Panc1 (cell line): ENCODE measurements at regions not wholly inside any gene's neighbourhood (a gene's known extent, or its start where the extent isn't known, plus 50 kb on each side); places are given as distances from the start of the nearest gene placed in this dataset.

ENCODE experiments used
- ATAC-seq: fragments of 200-7000 bp; cut with Tn5 transposase; 2 replicates; pipeline ENCODE4 v1.9.1; 2020; ENCODE audit warnings: mild to moderate bottlenecking, moderate library complexity
- BruUV-seq: library from RNA; stranded (reverse); fragments of 400-500 nt; replicated peaks from 2 replicates; lab custom pipeline; 2021; lab: Mats Ljungman, UMichigan
- CTCF ChIA-PET: fragments of 300-600 bp; sonication (Branson Sonifier 250); formaldehyde crosslinking; loops from one replicate; lab custom pipeline; 2022; ENCODE audit warnings: antibody characterized with exemption; lab: Charles Lee
- POLR2A ChIA-PET: fragments of 300-600 bp; sonication (Branson Sonifier 250); formaldehyde crosslinking; loops from one replicate; lab custom pipeline; 2022; ENCODE audit warnings: antibody characterized with exemption; lab: Charles Lee
- DNase-seq: peaks from one replicate; pipeline ENCODE4 v3.0.0-alpha.2; 2010; ENCODE audit warnings: low read depth, low spot score
- H3K27ac ChIP-seq: 2 replicates; pipeline ENCODE4 v1.5.1; 2011; ENCODE audit warnings: mild to moderate bottlenecking, low read length, inconsistent platforms
- H3K27me3 ChIP-seq: fragments of 200-500 bp; sonication (Bioruptor generic); 2 replicates; pipeline ENCODE4 v1.6.0; 2014; ENCODE audit warnings: low read length, inconsistent platforms; ENCODE audit not compliant: control insufficient read depth, insufficient read depth
- H3K36me3 ChIP-seq: fragments of 200-500 bp; sonication (Bioruptor generic); 2 replicates; pipeline ENCODE4 v1.5.1; 2014; ENCODE audit warnings: inconsistent platforms, mild to moderate bottlenecking, low read length, moderate library complexity; ENCODE audit not compliant: control insufficient read depth, insufficient read depth
- H3K4me1 ChIP-seq: 2 replicates; pipeline ENCODE4 v1.5.1; 2011; ENCODE audit warnings: inconsistent platforms, mild to moderate bottlenecking, low read length, moderate library complexity; ENCODE audit not compliant: control insufficient read depth, insufficient read depth
- H3K4me3 ChIP-seq, 2 experiments: 2 replicates each; pipeline ENCODE4 v1.5.1; 2011 to 2012; ENCODE audit warnings: low read depth in 2 of 2, low read length in 2 of 2, mild to moderate bottlenecking in 2 of 2, inconsistent platforms in 1 of 2, moderate library complexity in 1 of 2
- H3K9me3 ChIP-seq: fragments of 200-500 bp; sonication (Bioruptor generic); 2 replicates; pipeline ENCODE4 v1.5.1; 2014; ENCODE audit warnings: low read depth, mild to moderate bottlenecking, inconsistent platforms, low read length, moderate library complexity; ENCODE audit not compliant: control insufficient read depth, insufficient read depth
- POLR2AphosphoS5 ChIP-seq: IDR thresholded peaks from 2 replicates; pipeline ENCODE4 v1.6.1; 2012; ENCODE audit warnings: mild to moderate bottlenecking, low read depth, low read length, moderate library complexity
- REST ChIP-seq, 2 experiments: IDR thresholded peaks; 2 replicates each; pipeline ENCODE4 v1.6.1; 2011 to 2012; ENCODE audit warnings: low read depth in 2 of 2, control low read depth in 1 of 2, low read length in 1 of 2, mild to moderate bottlenecking in 1 of 2, moderate library complexity in 1 of 2; ENCODE audit not compliant: insufficient read depth in 1 of 2
- SIN3A ChIP-seq: IDR thresholded peaks from 2 replicates; pipeline ENCODE4 v1.6.1; 2012; ENCODE audit warnings: low read depth, mild to moderate bottlenecking, low read length, moderate library complexity, borderline replicate concordance; ENCODE audit not compliant: insufficient read depth
- TCF7L2 ChIP-seq: IDR thresholded peaks from 2 replicates; pipeline ENCODE4 v1.6.1; 2011; ENCODE audit warnings: mild to moderate bottlenecking, low read depth, low read length, inconsistent platforms
- in situ Hi-C: cut with HindIII; loops from 2 replicates; pipeline ENCODE4 v1.10.0; 2016; ENCODE audit warnings: low sequenced_read_pairs, low pct_unique_long_range_greater_than_20kb
- intact Hi-C: fragments of 100-400 bp; cut with micrococcal nuclease; formaldehyde crosslinking; loops from one replicate; pipeline ENCODE4 v1.10.0; 2022; ENCODE audit not compliant: unreplicated experiment
- TF ChIP-seq, protein P1 (sequence below): fragments of 450-650 bp; IDR thresholded peaks from 2 replicates; pipeline ENCODE4 v1.5.1; 2017; ENCODE audit warnings: mild to moderate bottlenecking

GRCh38 chr14:49016381-49016780, 569.8 kb downstream of the RPS29 start:
- H3K4me3 ChIP-seq, result no peak overlapping the region
- ATAC-seq (no peak), DNase-seq (no peak)
- POLR2A ChIA-PET, result no interaction called here
- intact Hi-C loops, result no loop called here
- no peaks in the 10 kb centered on the region for H3K9me3 ChIP-seq
- no peaks in the 10 kb centered on the region for H3K27me3 ChIP-seq
- in situ Hi-C loops, result no loop called here
- H3K4me1 ChIP-seq, result no peaks in the 10 kb centered on the region
- CTCF ChIA-PET, result no interaction called here
- H3K27ac ChIP-seq, result no peak overlapping the region
- TF ChIP-seq POLR2AphosphoS5 (no peak), SIN3A (no peak), REST (IDR thresholded peaks at IDR 0.05; ENCODE audit: insufficient read depth in 1 of 2, low read depth in 2 of 2, low read length in 1 of 2) (no peak), TCF7L2 (no peak)
- TF ChIP-seq, protein P1, sequence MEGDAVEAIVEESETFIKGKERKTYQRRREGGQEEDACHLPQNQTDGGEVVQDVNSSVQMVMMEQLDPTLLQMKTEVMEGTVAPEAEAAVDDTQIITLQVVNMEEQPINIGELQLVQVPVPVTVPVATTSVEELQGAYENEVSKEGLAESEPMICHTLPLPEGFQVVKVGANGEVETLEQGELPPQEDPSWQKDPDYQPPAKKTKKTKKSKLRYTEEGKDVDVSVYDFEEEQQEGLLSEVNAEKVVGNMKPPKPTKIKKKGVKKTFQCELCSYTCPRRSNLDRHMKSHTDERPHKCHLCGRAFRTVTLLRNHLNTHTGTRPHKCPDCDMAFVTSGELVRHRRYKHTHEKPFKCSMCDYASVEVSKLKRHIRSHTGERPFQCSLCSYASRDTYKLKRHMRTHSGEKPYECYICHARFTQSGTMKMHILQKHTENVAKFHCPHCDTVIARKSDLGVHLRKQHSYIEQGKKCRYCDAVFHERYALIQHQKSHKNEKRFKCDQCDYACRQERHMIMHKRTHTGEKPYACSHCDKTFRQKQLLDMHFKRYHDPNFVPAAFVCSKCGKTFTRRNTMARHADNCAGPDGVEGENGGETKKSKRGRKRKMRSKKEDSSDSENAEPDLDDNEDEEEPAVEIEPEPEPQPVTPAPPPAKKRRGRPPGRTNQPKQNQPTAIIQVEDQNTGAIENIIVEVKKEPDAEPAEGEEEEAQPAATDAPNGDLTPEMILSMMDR, result no peak
- H3K36me3 ChIP-seq, result no peaks in the 10 kb centered on the region
- no TSS peak for BruUV-seq

DNA sequence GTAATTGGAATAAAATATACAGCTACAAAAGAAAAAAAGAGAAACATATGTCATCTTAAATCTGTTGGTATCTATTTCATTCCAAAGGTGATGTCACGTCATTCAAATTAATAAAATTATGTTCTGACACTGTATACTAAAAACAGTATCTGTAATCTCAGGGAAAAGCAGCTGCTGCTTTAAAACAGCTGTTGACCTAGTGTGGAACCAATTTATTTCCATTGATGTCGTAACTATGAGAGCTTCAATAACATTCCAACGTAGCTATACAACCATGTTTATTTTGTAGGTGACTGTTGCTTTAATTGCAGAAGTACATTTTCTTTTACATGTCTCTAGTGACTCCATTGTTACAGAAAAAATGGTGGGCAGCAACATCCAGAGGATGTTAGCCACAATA, 571.7 kb downstream of the RPS29 start:
- Histone ChIP-seq H3K4me1 (no peaks in the 10 kb centered on the region), H3K36me3 (no peaks in the 10 kb centered on the region), H3K4me3 (no peak overlapping the region), H3K9me3 (no peaks in the 10 kb centered on the region), H3K27ac (no peak overlapping the region), H3K27me3 (no peaks in the 10 kb centered on the region)
- no peak for ATAC-seq
- ChIA-PET CTCF (no interaction called here), POLR2A (no interaction called here)
- no peak for TF ChIP-seq SIN3A
- TF ChIP-seq REST (IDR thresholded peaks at IDR 0.05; ENCODE audit: insufficient read depth in 1 of 2, low read depth in 2 of 2, low read length in 1 of 2), result no peak
- TF ChIP-seq POLR2AphosphoS5, result no peak
- TF ChIP-seq, protein P1, result no peak
- no peak for TF ChIP-seq TCF7L2
- intact Hi-C loops (no loop called here), in situ Hi-C loops (no loop called here)
- BruUV-seq, result no TSS peak
- DNase-seq, result no peak
